SKM-1 treated with dmso at 0.1 percent for 144 hours (cell line): ENCODE measurements at regions not wholly inside any gene's neighbourhood (a gene's known extent, or its start where the extent isn't known, plus 50 kb on each side); places are given as distances from the start of the nearest gene placed in this dataset.
"Not testable (repeated sequence)": the region's sequence is repeated elsewhere in the genome, so short reads cannot be mapped to it uniquely, and the experiment has no call there.

Experiments
- DNase-seq: peaks from one replicate; lab custom pipeline; 2025; ENCODE audit not compliant: unreplicated experiment; lab: John Stamatoyannopoulos, UW

- DNase-seq = no peak
These were observed 81.1 kb downstream of the XRCC2 start for GRCh38 chr7:152594801-152595200.

- DNase-seq = no peak
These were observed 84.0 kb downstream of the XRCC2 start for GRCh38 chr7:152591976-152592375.

GRCh38 chr7:152590481-152590880 lies 85.5 kb downstream of the XRCC2 start:
- no peak for DNase-seq

GRCh38 chr7:152589821-152590220 lies 86.1 kb downstream of the XRCC2 start:
- DNase-seq = not testable (repeated sequence)

- no peak for DNase-seq
These were observed 87.6 kb downstream of the XRCC2 start for GRCh38 chr7:152588350-152588749.

GRCh38 chr7:152587366-152587765 lies 88.6 kb downstream of the XRCC2 start:
- no peak for DNase-seq

- DNase-seq = no peak
These were observed 92.9 kb downstream of the XRCC2 start for GRCh38 chr7:152583006-152583405.

- DNase-seq = no peak
These were observed 96.9 kb downstream of the XRCC2 start for GRCh38 chr7:152579070-152579469.

GRCh38 chr7:152577339-152577738 lies 98.6 kb downstream of the XRCC2 start:
- DNase-seq = no peak

GRCh38 chr7:152574892-152575548 lies 100.9 kb downstream of the XRCC2 start:
- DNase-seq = no peak

GRCh38 chr7:152573186-152573585 lies 102.8 kb downstream of the XRCC2 start:
- not testable (repeated sequence) for DNase-seq

GRCh38 chr7:152572101-152572500 lies 103.8 kb downstream of the XRCC2 start:
- DNase-seq = no peak

GRCh38 chr7:152571068-152571467 lies 104.9 kb downstream of the XRCC2 start:
- no peak for DNase-seq

GRCh38 chr7:152568972-152569371 lies 107.0 kb downstream of the XRCC2 start:
- no peak for DNase-seq

GRCh38 chr7:152565731-152566130 lies 110.2 kb downstream of the XRCC2 start:
- DNase-seq = no peak

- no peak for DNase-seq
These were observed 111.2 kb downstream of the XRCC2 start for GRCh38 chr7:152564656-152565250.

GRCh38 chr7:152556013-152556755 lies 119.8 kb downstream of the XRCC2 start:
- DNase-seq = no peak

- no peak for DNase-seq
These were observed 118.0 kb upstream of the KMT2C start for GRCh38 chr7:152553671-152554317.

- no peak for DNase-seq
These were observed 115.7 kb upstream of the KMT2C start for GRCh38 chr7:152551304-152552036.

GRCh38 chr7:152544971-152545619 lies 109.3 kb upstream of the KMT2C start:
- DNase-seq = no peak
